ENCODE measurements at regions not wholly inside any gene's neighbourhood (a gene's known extent, or its start where the extent isn't known, plus 50 kb on each side); places are given as distances from the start of the nearest gene placed in this dataset.

GRCh38 chr6:76330031-76330430, 257.6 kb upstream of the IMPG1 start:
- Histone ChIP-seq H3K36me3 (ENCODE audit: control insufficient read depth, insufficient read depth, low read length) (no peaks in the 10 kb centered on the region), H3K27me3 (ENCODE audit: control insufficient read depth, insufficient read depth, low read length) (no peaks in the 10 kb centered on the region), H3K4me3 (ENCODE audit: low read depth, low read length) (no peak overlapping the region)
- no peak for FAIRE-seq
- no peak for DNase-seq (ENCODE audit: low read depth)
- TF ChIP-seq CTCF (IDR thresholded peaks at IDR 0.05; ENCODE audit: insufficient read depth, low read length, severe bottlenecking): no peak

GRCh38 chr6:76326871-76327270, 254.4 kb upstream of the IMPG1 start:
- Histone ChIP-seq H3K36me3 (ENCODE audit: control insufficient read depth, insufficient read depth, low read length) (no peaks in the 10 kb centered on the region), H3K27me3 (ENCODE audit: control insufficient read depth, insufficient read depth, low read length) (no peaks in the 10 kb centered on the region), H3K4me3 (ENCODE audit: low read depth, low read length) (no peak overlapping the region)
- DNase-seq (ENCODE audit: low read depth) (no peak), FAIRE-seq (no peak)
- TF ChIP-seq CTCF (IDR thresholded peaks at IDR 0.05; ENCODE audit: insufficient read depth, low read length, severe bottlenecking): no peak

All from bronchial epithelial cell (primary cell).